Keratinocyte (primary cell): ENCODE measurements at regions not wholly inside any gene's neighbourhood (a gene's known extent, or its start where the extent isn't known, plus 50 kb on each side); places are given as distances from the start of the nearest gene placed in this dataset.

Source experiments
- DNase-seq: peaks from one replicate; pipeline ENCODE4 v3.0.0-alpha.2; 2011; ENCODE audit warnings: low read depth, missing footprints, low spot score
- FAIRE-seq: peaks from 2 replicates; lab custom pipeline; 2011; peaks lifted over from hg19 to GRCh38; lab: Jason Lieb, UNC
- H2AFZ ChIP-seq: 2 replicates; pipeline ENCODE4 v1.6.0; 2012; ENCODE audit warnings: low read length, control low read depth, inconsistent platforms; ENCODE audit not compliant: control insufficient read depth
- H3K27ac ChIP-seq: 2 replicates; pipeline ENCODE4 v1.5.1; 2011; ENCODE audit warnings: low read length; ENCODE audit not compliant: control insufficient read depth, insufficient read depth
- H3K27me3 ChIP-seq: 3 replicates; pipeline ENCODE4 v1.6.0; 2011; ENCODE audit warnings: low read length; ENCODE audit not compliant: control insufficient read depth, insufficient read depth; ENCODE audit errors: extremely low read depth
- H3K36me3 ChIP-seq, 2 experiments: 2 replicates in 1 of 2; 3 replicates in 1 of 2; pipeline ENCODE4 v1.5.1; 2011; ENCODE audit warnings: low read length in 2 of 2, mild to moderate bottlenecking in 1 of 2; ENCODE audit not compliant: control insufficient read depth in 2 of 2, insufficient read depth in 2 of 2; ENCODE audit errors: extremely low read depth in 1 of 2
- H3K4me1 ChIP-seq: 3 replicates; pipeline ENCODE4 v1.5.1; 2011; ENCODE audit warnings: low read length; ENCODE audit not compliant: control insufficient read depth, insufficient read depth; ENCODE audit errors: extremely low read depth
- H3K4me2 ChIP-seq: 3 replicates; pipeline ENCODE4 v1.6.0; 2011; ENCODE audit warnings: low read depth, low read length; ENCODE audit not compliant: control insufficient read depth, insufficient read depth; ENCODE audit errors: extremely low read depth
- H3K4me3 ChIP-seq, 3 experiments: fragments of 200-600 bp in 1 of 3; sonication (generic) in 1 of 3; 2 replicates in 2 of 3; 3 replicates in 1 of 3; pipeline ENCODE4 v1.5.1; 2011 to 2016; ENCODE audit warnings: low read length in 3 of 3, mild to moderate bottlenecking in 3 of 3, control low read depth in 2 of 3, inconsistent platforms in 1 of 3, low read depth in 1 of 3, mixed read lengths in 1 of 3, mixed run types in 1 of 3, moderate library complexity in 1 of 3; ENCODE audit not compliant: control insufficient read depth in 2 of 3, insufficient read depth in 2 of 3; ENCODE audit errors: extremely low read depth in 1 of 3
- H3K79me2 ChIP-seq: 2 replicates; pipeline ENCODE4 v1.6.0; 2012; ENCODE audit warnings: low read length; ENCODE audit not compliant: control insufficient read depth, insufficient read depth
- H3K9ac ChIP-seq: 3 replicates; pipeline ENCODE4 v1.6.0; 2011; ENCODE audit warnings: low read length; ENCODE audit not compliant: control insufficient read depth, insufficient read depth; ENCODE audit errors: extremely low read depth
- H3K9me1 ChIP-seq: 3 replicates; pipeline ENCODE4 v1.6.0; 2011; ENCODE audit warnings: low read length; ENCODE audit not compliant: control insufficient read depth, insufficient read depth; ENCODE audit errors: extremely low read depth
- H3K9me3 ChIP-seq: 2 replicates; pipeline ENCODE4 v1.5.1; 2012; ENCODE audit warnings: low read depth, low read length; ENCODE audit not compliant: control insufficient read depth
- H4K20me1 ChIP-seq: 3 replicates; pipeline ENCODE4 v1.6.0; 2011; ENCODE audit warnings: low read length; ENCODE audit not compliant: control insufficient read depth, insufficient read depth; ENCODE audit errors: extremely low read depth
- EZH2 ChIP-seq: IDR thresholded peaks from one replicate; pipeline ENCODE4 v1.6.1; 2012; ENCODE audit warnings: inconsistent platforms, mild to moderate bottlenecking, low read length, moderate library complexity
- dilution Hi-C: fragments of 300-500 bp; cut with MboI; formaldehyde crosslinking; loops from one replicate; pipeline ENCODE4 v1.7.0; 2020; ENCODE audit warnings: low sequenced_read_pairs; ENCODE audit not compliant: extremely low pct_ligation_motif_present
- TF ChIP-seq, protein P1 (sequence below), 3 experiments: IDR thresholded peaks in 1 of 3; conservative IDR thresholded peaks in 1 of 3; optimal IDR thresholded peaks in 1 of 3; 2 replicates in 2 of 3; 3 replicates in 1 of 3; pipeline versions ENCODE3 to v1.5.1; 2011; ENCODE audit warnings: low read length in 3 of 3, mild to moderate bottlenecking in 3 of 3, moderate library complexity in 2 of 3, control low read depth in 1 of 3, inconsistent platforms in 1 of 3; ENCODE audit not compliant: insufficient read depth in 2 of 3; ENCODE audit errors: extremely low read depth in 1 of 3

DNA sequence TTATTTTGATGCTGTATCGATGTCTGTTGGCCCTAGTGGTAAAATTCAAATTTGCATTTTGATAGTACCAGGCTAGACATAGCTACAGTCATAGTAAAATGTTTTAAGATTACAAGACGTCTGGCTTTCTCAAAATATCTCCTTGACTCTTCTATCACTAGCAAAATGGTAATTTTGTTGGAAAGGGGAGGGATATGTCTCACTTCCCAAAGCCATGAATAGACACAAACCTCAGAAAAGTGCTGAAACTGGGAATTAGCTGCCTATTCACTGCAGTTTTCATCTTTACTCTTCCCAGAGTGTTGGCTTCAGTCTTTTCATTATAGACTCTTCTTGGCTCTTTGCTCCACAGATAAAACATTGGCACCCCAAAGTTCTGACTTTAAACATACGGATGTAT lies 1009.9 kb downstream of the ADGRL2 start:
- H3K9me3 ChIP-seq = no peaks in the 10 kb centered on the region
- H3K9ac ChIP-seq = no peak overlapping the region
- H3K36me3 ChIP-seq = no peaks in the 10 kb centered on the region
- H2AFZ ChIP-seq = no peak overlapping the region
- H3K27ac ChIP-seq = no peak overlapping the region
- FAIRE-seq (no peak), DNase-seq (no peak)
- no peaks in the 10 kb centered on the region for H4K20me1 ChIP-seq
- H3K4me3 ChIP-seq = no peak overlapping the region
- no peaks in the 10 kb centered on the region for H3K79me2 ChIP-seq
- no peaks in the 10 kb centered on the region for H3K27me3 ChIP-seq
- no peak overlapping the region for H3K4me2 ChIP-seq
- TF ChIP-seq EZH2 = no peak
- TF ChIP-seq, protein P1, sequence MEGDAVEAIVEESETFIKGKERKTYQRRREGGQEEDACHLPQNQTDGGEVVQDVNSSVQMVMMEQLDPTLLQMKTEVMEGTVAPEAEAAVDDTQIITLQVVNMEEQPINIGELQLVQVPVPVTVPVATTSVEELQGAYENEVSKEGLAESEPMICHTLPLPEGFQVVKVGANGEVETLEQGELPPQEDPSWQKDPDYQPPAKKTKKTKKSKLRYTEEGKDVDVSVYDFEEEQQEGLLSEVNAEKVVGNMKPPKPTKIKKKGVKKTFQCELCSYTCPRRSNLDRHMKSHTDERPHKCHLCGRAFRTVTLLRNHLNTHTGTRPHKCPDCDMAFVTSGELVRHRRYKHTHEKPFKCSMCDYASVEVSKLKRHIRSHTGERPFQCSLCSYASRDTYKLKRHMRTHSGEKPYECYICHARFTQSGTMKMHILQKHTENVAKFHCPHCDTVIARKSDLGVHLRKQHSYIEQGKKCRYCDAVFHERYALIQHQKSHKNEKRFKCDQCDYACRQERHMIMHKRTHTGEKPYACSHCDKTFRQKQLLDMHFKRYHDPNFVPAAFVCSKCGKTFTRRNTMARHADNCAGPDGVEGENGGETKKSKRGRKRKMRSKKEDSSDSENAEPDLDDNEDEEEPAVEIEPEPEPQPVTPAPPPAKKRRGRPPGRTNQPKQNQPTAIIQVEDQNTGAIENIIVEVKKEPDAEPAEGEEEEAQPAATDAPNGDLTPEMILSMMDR (optimal IDR thresholded peaks at IDR 0.05 in 1 of 3, IDR thresholded peaks at IDR 0.05 in 1 of 3, conservative IDR thresholded peaks at IDR 0.05 in 1 of 3; ENCODE audit: extremely low read depth in 1 of 3, insufficient read depth in 2 of 3, low read length in 3 of 3) = no peak
- H3K9me1 ChIP-seq = no peaks in the 10 kb centered on the region
- H3K4me1 ChIP-seq = no peaks in the 10 kb centered on the region
- dilution Hi-C loops = no loop called here

- no peak for FAIRE-seq
These were observed 1006.8 kb downstream of the ADGRL2 start for GRCh38 chr1:82807563-82807962.

More at GRCh38 chr1:82807563-82807962, 1006.8 kb downstream of the ADGRL2 start:
- H3K36me3 ChIP-seq = no peaks in the 10 kb centered on the region
- no peaks in the 10 kb centered on the region for H3K79me2 ChIP-seq
- no peaks in the 10 kb centered on the region for H4K20me1 ChIP-seq
- DNase-seq = no peak
- TF ChIP-seq, protein P1 (optimal IDR thresholded peaks at IDR 0.05 in 1 of 3, IDR thresholded peaks at IDR 0.05 in 1 of 3, conservative IDR thresholded peaks at IDR 0.05 in 1 of 3; ENCODE audit: extremely low read depth in 1 of 3, insufficient read depth in 2 of 3, low read length in 3 of 3) = no peak
- no peak for TF ChIP-seq EZH2
- no peak overlapping the region for H2AFZ ChIP-seq
- no peaks in the 10 kb centered on the region for H3K4me1 ChIP-seq
- dilution Hi-C loops = no loop called here
- H3K9me3 ChIP-seq = no peaks in the 10 kb centered on the region
- no peak overlapping the region for H3K4me3 ChIP-seq
- H3K9ac ChIP-seq = no peak overlapping the region
- H3K27me3 ChIP-seq = no peaks in the 10 kb centered on the region
- H3K4me2 ChIP-seq = no peak overlapping the region
- H3K27ac ChIP-seq = no peak overlapping the region
- no peaks in the 10 kb centered on the region for H3K9me1 ChIP-seq
